Left ventricle myocardium inferior (tissue), 1 donor: ENCODE measurements at regions not wholly inside any gene's neighbourhood (a gene's known extent, or its start where the extent isn't known, plus 50 kb on each side); places are given as distances from the start of the nearest gene placed in this dataset.
"Not testable (repeated sequence)": the region's sequence is repeated elsewhere in the genome, so short reads cannot be mapped to it uniquely, and the experiment has no call there.

Experiments
- DNase-seq: peaks from one replicate; pipeline ENCODE4 v3.0.0-alpha.2; 2020
- H3K27ac ChIP-seq: fragments of 200-600 bp; replicated peaks from 2 replicates; pipeline ENCODE4 v1.8.0; 2021
- H3K27me3 ChIP-seq: fragments of 200-600 bp; 2 replicates; pipeline ENCODE4 v1.8.0; 2021; ENCODE audit warnings: low read depth
- H3K36me3 ChIP-seq: fragments of 200-600 bp; 2 replicates; pipeline ENCODE4 v1.8.0; 2021
- H3K4me1 ChIP-seq: fragments of 200-600 bp; 2 replicates; pipeline ENCODE4 v1.8.0; 2021
- H3K4me3 ChIP-seq: fragments of 200-600 bp; 2 replicates; pipeline ENCODE4 v1.8.0; 2021; ENCODE audit warnings: mild to moderate bottlenecking, moderate library complexity
- H3K9me3 ChIP-seq: fragments of 200-600 bp; replicated peaks from 2 replicates; pipeline ENCODE4 v1.8.0; 2021
- intact Hi-C: fragments of 100-400 bp; cut with micrococcal nuclease; formaldehyde crosslinking; loops from one replicate; pipeline ENCODE4 v1.11.0; 2022
- TF ChIP-seq, protein P1 (sequence below): fragments of 200-600 bp; IDR thresholded peaks from 2 replicates; pipeline ENCODE4 v1.8.0; 2021; ENCODE audit warnings: antibody characterized with exemption, mild to moderate bottlenecking, borderline replicate concordance
- donor health status: DM: no; HTN: yes; CAD: no; lungs with severe emphysema.

DNA sequence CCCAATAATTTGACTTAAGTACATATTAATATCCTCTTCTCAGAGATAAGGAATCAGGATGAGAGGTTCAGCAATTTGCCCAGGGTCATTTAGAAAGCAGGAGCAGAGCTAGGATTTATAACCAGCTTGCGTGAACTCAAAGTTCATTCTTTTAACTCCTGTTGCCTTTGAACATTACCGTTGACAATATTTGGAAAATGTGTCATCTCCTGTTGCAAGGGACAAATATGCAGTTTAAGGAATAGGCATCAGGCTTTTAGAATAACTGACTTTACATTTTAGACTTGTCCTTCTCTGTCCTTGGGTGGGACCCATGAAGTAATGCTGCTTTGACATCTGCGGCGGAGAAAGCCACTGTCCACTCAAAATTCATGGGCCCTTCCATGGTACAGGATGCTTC is 252.2 kb upstream of the RGMA start:
- Histone ChIP-seq H3K27me3 (peaks cover 51% of the 10 kb centered on the region), H3K4me1 (no peaks in the 10 kb centered on the region), H3K9me3 (no peaks in the 10 kb centered on the region), H3K36me3 (no peaks in the 10 kb centered on the region), H3K4me3 (no peak overlapping the region), H3K27ac (no peak overlapping the region)
- no peak for DNase-seq
- intact Hi-C loops = no loop called here
- TF ChIP-seq, protein P1, sequence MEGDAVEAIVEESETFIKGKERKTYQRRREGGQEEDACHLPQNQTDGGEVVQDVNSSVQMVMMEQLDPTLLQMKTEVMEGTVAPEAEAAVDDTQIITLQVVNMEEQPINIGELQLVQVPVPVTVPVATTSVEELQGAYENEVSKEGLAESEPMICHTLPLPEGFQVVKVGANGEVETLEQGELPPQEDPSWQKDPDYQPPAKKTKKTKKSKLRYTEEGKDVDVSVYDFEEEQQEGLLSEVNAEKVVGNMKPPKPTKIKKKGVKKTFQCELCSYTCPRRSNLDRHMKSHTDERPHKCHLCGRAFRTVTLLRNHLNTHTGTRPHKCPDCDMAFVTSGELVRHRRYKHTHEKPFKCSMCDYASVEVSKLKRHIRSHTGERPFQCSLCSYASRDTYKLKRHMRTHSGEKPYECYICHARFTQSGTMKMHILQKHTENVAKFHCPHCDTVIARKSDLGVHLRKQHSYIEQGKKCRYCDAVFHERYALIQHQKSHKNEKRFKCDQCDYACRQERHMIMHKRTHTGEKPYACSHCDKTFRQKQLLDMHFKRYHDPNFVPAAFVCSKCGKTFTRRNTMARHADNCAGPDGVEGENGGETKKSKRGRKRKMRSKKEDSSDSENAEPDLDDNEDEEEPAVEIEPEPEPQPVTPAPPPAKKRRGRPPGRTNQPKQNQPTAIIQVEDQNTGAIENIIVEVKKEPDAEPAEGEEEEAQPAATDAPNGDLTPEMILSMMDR = no peak

DNA sequence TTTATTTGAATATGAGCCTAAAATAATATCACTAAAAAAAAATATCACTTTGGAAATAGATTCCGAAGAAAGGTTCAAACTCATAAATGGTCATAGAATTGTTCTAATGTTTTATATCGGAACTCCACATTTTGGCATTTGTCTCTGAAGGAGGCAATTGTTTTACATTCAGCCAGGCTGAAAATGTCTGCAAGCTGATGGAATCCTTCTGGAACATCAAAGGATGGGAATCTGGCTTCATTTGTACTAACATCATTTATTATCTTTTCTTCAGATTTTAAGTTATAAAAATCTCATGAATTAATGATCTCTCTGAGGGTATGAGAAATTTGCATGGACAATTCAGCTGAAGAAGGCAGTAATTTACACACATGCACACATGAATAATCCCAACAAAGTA is 251.4 kb upstream of the RGMA start:
- DNase-seq = no peak
- intact Hi-C loops = no loop called here
- peaks cover 53% of the 10 kb centered on the region for H3K27me3 ChIP-seq

DNA sequence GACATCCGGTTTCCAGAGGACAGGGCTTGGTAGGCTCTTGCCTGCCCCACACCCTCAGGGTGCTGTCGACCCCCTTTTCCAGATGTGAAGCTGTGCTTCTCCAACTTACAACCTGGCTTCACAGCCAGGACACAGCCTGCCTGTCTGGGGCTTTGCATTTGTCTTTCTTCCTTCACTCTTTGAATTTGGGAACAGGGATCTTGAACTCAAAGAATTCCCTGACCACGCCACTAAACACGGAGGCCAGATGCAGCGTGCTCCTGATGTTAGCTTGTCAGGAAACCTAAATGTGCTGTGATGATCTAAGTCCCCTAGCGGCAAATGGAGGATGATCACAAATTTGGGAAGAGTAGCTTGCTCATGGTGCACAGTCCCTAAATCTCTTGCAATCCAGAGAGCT is 244.8 kb upstream of the RGMA start:
- Histone ChIP-seq H3K27me3 (peaks cover 88% of the 10 kb centered on the region), H3K9me3 (no peaks in the 10 kb centered on the region), H3K36me3 (no peaks in the 10 kb centered on the region), H3K4me3 (no peak overlapping the region), H3K27ac (no peak overlapping the region), H3K4me1 (peaks cover 4% of the 10 kb centered on the region)
- intact Hi-C loops = no loop called here
- no peak for DNase-seq
- TF ChIP-seq, protein P1 = peak; percentile 56

More for the DNA sequence above, 251.4 kb upstream of the RGMA start:
- Histone ChIP-seq H3K27ac (no peak overlapping the region), H3K4me3 (no peak overlapping the region), H3K9me3 (no peaks in the 10 kb centered on the region), H3K36me3 (no peaks in the 10 kb centered on the region), H3K4me1 (no peaks in the 10 kb centered on the region)
- TF ChIP-seq, protein P1 = no peak

DNA sequence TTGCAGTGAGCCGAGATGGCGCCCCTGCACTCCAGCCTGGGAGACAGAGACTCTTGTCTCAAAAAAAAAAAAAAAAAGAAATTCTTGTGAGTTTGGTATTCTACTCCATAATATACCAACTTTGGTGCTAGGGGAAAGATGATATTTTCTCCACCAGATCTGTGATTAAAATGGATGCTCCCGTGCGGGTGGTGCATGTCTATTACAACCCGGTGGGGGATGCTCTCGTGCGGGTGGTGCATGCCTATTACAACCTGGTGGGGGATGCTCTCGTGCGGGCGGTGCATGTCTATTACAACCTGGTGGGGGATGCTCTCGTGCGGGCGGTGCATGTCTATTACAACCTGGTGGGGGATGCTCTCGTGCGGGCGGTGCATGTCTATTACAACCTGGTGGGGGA is 244.1 kb upstream of the RGMA start:
- intact Hi-C loops, H3K36me3 ChIP-seq, H3K27ac ChIP-seq, H3K9me3 ChIP-seq, H3K4me1 ChIP-seq, DNase-seq, H3K4me3 ChIP-seq: not testable (repeated sequence)
- peaks cover 81% of the 10 kb centered on the region for H3K27me3 ChIP-seq

DNA sequence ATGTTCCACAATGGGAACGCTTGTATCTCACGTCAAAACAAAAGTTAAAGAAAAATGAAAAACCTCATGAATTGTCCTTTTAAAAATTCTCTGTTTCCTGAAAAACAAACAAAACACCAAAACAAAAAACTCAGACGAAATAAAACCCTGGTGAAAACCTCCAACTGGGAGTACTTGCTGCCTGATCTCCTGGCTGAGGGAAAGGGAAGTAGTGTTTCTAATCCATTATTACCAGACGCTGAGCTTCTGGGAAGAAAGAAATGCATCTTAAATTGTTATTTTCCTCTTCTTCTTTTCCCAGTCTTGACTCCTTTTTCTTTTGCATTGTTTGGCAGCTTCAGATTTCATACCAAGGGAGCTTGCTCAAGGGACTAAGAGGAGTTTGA is 243.2 kb upstream of the RGMA start:
- H3K4me3 ChIP-seq = no peak overlapping the region
- H3K4me1 ChIP-seq = peaks cover 4% of the 10 kb centered on the region
- no peaks in the 10 kb centered on the region for H3K9me3 ChIP-seq
- H3K27ac ChIP-seq = no peak overlapping the region
- DNase-seq = no peak
- TF ChIP-seq, protein P1 = no peak
- no peaks in the 10 kb centered on the region for H3K36me3 ChIP-seq
- peaks cover 75% of the 10 kb centered on the region for H3K27me3 ChIP-seq
- intact Hi-C loops = no loop called here

DNA sequence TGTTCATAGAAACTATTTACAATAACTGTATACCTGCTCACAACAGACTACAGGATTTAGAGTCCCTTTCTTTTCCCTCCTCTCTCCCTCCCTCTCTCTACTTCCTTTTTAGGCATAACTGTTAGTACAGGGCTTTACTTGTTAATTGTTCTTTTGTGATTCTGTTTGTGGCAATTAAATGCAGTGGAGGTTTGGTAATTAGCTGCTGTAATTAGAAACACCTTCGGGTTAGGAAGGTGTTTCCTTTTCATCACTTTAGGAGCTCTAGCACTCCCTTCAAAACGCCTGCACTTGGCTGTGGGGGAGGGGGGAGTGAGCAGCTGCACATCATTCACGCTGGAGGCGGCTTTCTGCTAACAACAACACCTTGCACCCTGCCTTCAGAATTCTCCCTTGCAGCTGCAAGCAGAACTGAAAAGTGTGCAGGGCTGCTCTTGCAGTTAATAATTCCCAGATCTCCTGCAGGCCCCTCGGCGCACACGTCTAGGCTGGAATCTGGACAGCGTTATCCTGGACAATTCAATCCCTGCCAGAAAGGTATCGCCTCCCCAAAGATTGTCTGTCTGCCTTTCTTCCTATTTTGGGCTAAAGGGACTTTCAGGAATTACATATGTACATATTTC is 242.6 kb upstream of the RGMA start:
- TF ChIP-seq, protein P1 = no peak
- Histone ChIP-seq H3K27me3 (peaks cover 74% of the 10 kb centered on the region), H3K27ac (no peak overlapping the region), H3K4me3 (no peak overlapping the region), H3K4me1 (peaks cover 4% of the 10 kb centered on the region), H3K9me3 (no peaks in the 10 kb centered on the region), H3K36me3 (no peaks in the 10 kb centered on the region)
- intact Hi-C loops = no loop called here
- DNase-seq = no peak
